Lung microvascular endothelial cell (primary cell): ENCODE measurements at regions not wholly inside any gene's neighbourhood (a gene's known extent, or its start where the extent isn't known, plus 50 kb on each side); places are given as distances from the start of the nearest gene placed in this dataset.

Experiments
- DNase-seq, 2 donors: peaks; one replicate each; pipeline versions ENCODE4 v3.0.0 to v3.0.0-alpha.2; 2010; ENCODE audit warnings: low read depth in 2 of 2

- DNase-seq = no peak
These were observed 588.4 kb upstream of the LRRC4C start for GRCh38 chr11:42047637-42048555.

- DNase-seq = no peak
These were observed 589.7 kb upstream of the LRRC4C start for GRCh38 chr11:42049186-42049585.

- no peak for DNase-seq
These were observed 590.2 kb upstream of the LRRC4C start for GRCh38 chr11:42049650-42050049.

- no peak for DNase-seq
These were observed 595.0 kb upstream of the LRRC4C start for GRCh38 chr11:42054351-42054900.

- DNase-seq = no peak
These were observed 596.2 kb upstream of the LRRC4C start for GRCh38 chr11:42055606-42056005.

- no peak for DNase-seq
These were observed 599.3 kb upstream of the LRRC4C start for GRCh38 chr11:42058794-42059193.

- no peak for DNase-seq
These were observed 605.7 kb upstream of the LRRC4C start for GRCh38 chr11:42065199-42065598.

- no peak for DNase-seq
These were observed 606.7 kb upstream of the LRRC4C start for GRCh38 chr11:42066113-42066512.

- DNase-seq = no peak
These were observed 614.9 kb upstream of the LRRC4C start for GRCh38 chr11:42074306-42074705.

- no peak for DNase-seq
These were observed 615.7 kb upstream of the LRRC4C start for GRCh38 chr11:42075180-42075579.

- DNase-seq = no peak
These were observed 618.3 kb upstream of the LRRC4C start for GRCh38 chr11:42077794-42078193.

- DNase-seq = no peak
These were observed 626.3 kb upstream of the LRRC4C start for GRCh38 chr11:42085736-42086135.

- no peak for DNase-seq
These were observed 634.1 kb upstream of the LRRC4C start for GRCh38 chr11:42093541-42093940.

GRCh38 chr11:42098075-42098474, 638.6 kb upstream of the LRRC4C start:
- DNase-seq = no peak

- no peak for DNase-seq
These were observed 653.4 kb upstream of the LRRC4C start for GRCh38 chr11:42112866-42113265.

GRCh38 chr11:42114927-42115326, 655.5 kb upstream of the LRRC4C start:
- no peak for DNase-seq

GRCh38 chr11:42138454-42138853, 679.0 kb upstream of the LRRC4C start:
- no peak for DNase-seq

GRCh38 chr11:42145311-42145710, 685.9 kb upstream of the LRRC4C start:
- no peak for DNase-seq

GRCh38 chr11:42161886-42162285, 702.4 kb upstream of the LRRC4C start:
- DNase-seq = no peak

- no peak for DNase-seq
These were observed 709.7 kb upstream of the LRRC4C start for GRCh38 chr11:42169191-42169590.

- DNase-seq = no peak
These were observed 711.1 kb upstream of the LRRC4C start for GRCh38 chr11:42170601-42171000.

GRCh38 chr11:42171046-42171445, 711.6 kb upstream of the LRRC4C start:
- DNase-seq = no peak

- DNase-seq = no peak
These were observed 713.0 kb upstream of the LRRC4C start for GRCh38 chr11:42172441-42172840.
